A673 (cell line): ENCODE measurements at regions not wholly inside any gene's neighbourhood (a gene's known extent, or its start where the extent isn't known, plus 50 kb on each side); places are given as distances from the start of the nearest gene placed in this dataset.

Source experiments
- EZH2 ChIP-seq: fragments of 200-600 bp; sonication (generic); IDR thresholded peaks from 2 replicates; pipeline ENCODE4 v1.6.1; 2017; ENCODE audit warnings: borderline replicate concordance, low read depth, mild to moderate bottlenecking, mixed read lengths, antibody characterized with exemption, low read length; ENCODE audit not compliant: poor library complexity, severe bottlenecking
- TF ChIP-seq, protein P1 (sequence below): fragments of 300-800, 200-600 bp; sonication (generic); conservative IDR thresholded peaks from 2 replicates; pipeline ENCODE4 v1.5.1; 2017; ENCODE audit warnings: low read depth, mild to moderate bottlenecking, antibody characterized with exemption, low read length, moderate library complexity, mixed read lengths

DNA sequence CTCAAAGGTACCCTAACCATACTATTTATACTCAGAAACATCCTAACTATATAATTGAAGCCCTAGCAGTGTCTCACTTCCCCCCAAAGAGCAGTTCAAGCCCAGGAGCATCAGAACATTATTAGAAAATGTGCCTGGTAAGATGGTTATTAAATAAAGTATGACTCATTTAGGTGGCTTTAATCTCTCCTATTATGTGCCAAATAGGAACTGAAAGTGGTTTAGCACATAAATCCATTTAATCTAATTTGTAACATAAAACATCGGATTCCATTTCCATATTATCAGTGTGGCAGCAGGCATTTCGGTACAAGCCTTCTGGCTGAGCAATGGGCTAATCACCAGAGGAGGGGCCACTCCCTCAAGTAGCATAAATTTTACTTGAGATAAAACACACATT lies 395.2 kb upstream of the TMTC1 start:
- TF ChIP-seq EZH2 = no peak
- TF ChIP-seq, protein P1, sequence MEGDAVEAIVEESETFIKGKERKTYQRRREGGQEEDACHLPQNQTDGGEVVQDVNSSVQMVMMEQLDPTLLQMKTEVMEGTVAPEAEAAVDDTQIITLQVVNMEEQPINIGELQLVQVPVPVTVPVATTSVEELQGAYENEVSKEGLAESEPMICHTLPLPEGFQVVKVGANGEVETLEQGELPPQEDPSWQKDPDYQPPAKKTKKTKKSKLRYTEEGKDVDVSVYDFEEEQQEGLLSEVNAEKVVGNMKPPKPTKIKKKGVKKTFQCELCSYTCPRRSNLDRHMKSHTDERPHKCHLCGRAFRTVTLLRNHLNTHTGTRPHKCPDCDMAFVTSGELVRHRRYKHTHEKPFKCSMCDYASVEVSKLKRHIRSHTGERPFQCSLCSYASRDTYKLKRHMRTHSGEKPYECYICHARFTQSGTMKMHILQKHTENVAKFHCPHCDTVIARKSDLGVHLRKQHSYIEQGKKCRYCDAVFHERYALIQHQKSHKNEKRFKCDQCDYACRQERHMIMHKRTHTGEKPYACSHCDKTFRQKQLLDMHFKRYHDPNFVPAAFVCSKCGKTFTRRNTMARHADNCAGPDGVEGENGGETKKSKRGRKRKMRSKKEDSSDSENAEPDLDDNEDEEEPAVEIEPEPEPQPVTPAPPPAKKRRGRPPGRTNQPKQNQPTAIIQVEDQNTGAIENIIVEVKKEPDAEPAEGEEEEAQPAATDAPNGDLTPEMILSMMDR = no peak
